ENCODE measurements at regions not wholly inside any gene's neighbourhood (a gene's known extent, or its start where the extent isn't known, plus 50 kb on each side); places are given as distances from the start of the nearest gene placed in this dataset.

DNA sequence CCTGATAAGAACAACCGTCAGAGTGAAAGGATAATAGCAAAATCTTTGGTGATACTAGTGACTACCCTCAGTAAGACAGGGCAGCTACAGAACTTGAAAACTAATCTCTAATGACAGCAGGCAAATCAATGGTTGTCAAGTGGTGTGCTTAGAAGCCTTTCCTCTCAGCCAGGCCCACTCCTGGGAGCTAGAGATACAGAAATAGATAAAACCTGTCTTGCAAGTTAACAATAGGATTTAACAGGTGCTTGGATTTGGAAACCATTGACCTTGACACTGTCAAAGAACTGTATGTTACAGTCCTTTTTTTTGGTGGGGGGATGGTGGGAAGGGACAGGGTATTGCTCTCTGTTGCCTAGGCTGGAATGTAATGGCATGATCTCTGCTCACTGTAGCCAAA is 118.6 kb downstream of the BASP1 start:
- TF ChIP-seq, protein P1, sequence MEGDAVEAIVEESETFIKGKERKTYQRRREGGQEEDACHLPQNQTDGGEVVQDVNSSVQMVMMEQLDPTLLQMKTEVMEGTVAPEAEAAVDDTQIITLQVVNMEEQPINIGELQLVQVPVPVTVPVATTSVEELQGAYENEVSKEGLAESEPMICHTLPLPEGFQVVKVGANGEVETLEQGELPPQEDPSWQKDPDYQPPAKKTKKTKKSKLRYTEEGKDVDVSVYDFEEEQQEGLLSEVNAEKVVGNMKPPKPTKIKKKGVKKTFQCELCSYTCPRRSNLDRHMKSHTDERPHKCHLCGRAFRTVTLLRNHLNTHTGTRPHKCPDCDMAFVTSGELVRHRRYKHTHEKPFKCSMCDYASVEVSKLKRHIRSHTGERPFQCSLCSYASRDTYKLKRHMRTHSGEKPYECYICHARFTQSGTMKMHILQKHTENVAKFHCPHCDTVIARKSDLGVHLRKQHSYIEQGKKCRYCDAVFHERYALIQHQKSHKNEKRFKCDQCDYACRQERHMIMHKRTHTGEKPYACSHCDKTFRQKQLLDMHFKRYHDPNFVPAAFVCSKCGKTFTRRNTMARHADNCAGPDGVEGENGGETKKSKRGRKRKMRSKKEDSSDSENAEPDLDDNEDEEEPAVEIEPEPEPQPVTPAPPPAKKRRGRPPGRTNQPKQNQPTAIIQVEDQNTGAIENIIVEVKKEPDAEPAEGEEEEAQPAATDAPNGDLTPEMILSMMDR (conservative IDR thresholded peaks at IDR 0.05; ENCODE audit: low read length), result no peak
- TF ChIP-seq EZH2phosphoT487 (IDR thresholded peaks at IDR 0.05; ENCODE audit: borderline replicate concordance, low read depth, low read length), result no peak
